HG03135 (cell line): ENCODE measurements at regions not wholly inside any gene's neighbourhood (a gene's known extent, or its start where the extent isn't known, plus 50 kb on each side); places are given as distances from the start of the nearest gene placed in this dataset.

Source experiments
- ATAC-seq: cut with Tn5 transposase; IDR thresholded peaks from one replicate; pipeline ENCODE4 v1.9.1; 2021; ENCODE audit warnings: mild to moderate bottlenecking, moderate library complexity; ENCODE audit not compliant: unreplicated experiment

GRCh38 chr6:159100395-159101182 is 55.8 kb upstream of the TAGAP start:
- no peak for ATAC-seq

DNA sequence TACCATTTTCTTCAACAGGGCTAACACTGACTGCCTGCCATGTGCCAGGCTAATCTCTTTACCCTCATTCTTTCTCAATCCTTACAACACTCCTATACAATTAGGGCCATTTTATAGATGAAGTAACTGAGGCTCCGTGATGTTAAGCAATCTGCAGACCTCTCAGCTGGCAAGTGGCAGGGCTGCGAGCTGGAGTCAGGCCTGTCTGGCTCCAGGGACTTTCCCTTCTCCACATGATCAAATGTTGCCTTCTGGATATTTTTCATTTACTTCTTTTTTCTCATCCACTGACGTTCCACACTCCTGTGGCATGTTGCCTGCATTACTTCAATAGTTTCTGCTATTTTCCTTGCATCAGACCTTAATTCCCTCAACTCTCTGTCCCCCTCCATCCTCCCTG is 55.2 kb upstream of the TAGAP start:
- no peak for ATAC-seq

DNA sequence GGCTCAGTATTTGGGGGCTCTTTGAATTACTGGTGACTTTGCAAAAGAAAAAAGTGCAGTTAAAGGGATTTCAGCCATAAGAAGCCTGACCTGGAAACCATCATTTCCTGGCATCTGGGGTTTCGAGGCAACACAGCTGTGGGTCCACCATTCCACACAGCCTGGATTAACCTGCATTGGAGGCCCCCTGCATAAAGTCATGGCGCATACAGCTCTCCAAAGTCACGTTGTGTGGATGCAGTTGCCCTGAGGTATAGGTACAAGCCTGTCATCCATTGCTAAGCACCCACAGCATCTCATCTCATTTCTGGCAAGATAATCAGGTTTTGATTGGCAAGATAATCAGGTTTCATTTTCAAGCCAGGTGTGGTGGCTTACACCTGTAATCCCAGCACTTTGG is 54.5 kb upstream of the TAGAP start:
- no peak for ATAC-seq

DNA sequence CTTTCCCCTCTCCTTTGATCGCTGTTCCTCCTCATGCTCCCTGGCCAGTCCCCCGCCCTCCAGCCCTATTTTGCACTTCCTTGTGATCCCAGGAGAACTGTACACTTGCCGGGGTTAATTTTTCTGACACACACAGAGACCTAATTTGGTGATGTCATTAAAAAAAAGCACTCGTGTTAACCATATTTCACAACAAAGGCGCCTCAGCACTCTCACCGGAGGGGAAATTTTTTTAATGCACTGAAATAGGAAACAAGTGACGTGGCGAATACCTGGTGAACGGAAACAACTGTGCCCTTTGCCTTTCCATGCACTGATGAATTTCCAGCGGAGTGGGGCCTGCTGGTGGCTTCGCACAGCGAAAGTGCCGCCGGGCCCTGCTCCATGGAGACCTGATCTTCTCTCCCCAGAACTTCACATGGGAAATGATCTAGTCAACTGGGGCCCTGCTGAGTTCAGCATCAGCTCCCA is 53.9 kb upstream of the TAGAP start:
- no peak for ATAC-seq

DNA sequence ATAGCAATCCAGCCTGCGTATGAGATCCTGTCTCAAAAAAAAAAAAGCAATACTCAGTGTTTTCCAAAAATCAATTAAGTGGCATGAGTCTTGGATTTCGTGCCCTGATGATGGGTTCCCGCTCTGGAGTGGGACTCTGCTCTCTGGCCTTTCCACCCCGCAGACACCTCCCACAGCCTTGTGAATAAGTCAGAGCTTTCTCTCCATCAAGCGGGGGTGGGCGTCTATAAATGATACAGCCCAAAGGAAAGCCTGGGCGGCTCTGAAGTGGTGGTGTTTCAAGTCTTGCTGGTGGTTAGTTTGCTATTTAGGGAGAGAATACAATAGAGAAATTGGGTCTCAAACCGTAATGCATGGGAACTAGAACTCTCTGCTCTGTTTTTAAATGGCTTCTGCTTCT is 52.5 kb upstream of the TAGAP start:
- no peak for ATAC-seq

DNA sequence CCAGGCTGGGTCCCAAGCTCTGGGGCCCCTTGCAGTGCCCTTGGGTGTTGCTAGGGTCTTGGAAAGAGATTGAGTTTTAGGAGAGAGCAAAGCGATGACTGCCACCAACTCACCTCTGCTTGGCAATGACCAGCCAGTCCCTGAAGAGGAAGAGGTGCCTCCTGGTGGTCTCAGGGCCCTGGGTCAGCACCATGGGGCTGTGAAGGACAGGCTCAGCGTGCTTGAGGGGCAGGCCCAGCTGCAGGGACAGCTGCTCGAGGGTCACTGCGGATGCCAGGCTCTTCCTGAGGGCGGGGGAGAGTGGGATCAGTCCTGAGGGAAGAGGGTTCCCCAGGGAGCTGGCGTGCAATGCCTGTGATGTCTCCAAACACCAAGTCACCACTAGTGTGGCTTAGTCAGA is 50.8 kb upstream of the TAGAP start:
- ATAC-seq: no peak

DNA sequence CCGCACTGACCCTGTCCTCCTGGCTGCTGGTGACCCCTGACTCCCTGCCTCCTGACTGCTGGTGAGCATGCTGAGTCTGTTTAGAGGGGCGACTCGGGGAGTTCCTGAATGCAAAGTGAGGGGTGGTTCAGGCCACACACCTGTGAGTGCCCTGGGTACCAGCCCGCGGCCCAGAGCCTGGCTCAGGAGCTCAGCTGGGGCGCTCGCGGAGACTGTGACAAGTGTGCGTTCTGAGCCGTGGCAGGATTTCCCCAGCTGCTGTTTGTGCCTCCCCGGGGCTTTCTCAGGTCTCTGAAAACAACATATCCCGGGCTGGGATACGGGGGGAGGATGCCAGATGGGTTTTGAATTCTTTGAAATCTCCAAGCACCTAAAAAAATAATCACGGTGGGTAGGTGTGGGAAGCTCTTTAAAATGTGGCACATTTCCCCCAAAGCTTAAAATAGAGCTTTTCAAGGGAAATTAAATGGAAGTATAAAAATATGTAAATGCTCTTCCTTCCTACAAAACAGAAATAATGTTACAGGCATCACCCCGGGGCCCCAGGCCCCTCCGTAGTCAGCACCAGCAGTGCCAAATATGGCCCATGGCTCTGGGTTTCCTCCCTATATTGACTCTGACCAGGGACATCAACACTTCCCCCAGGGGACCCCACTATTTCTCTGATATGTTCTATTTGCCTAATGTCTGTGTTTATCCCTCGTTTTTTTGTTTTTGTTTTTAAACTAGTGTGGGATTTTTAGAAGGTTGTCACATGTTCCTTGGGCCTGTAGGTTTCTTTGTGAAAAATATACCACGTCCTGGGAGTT is 49.9 kb upstream of the TAGAP start:
- ATAC-seq: no peak
